Testis (tissue), 2 donors: ENCODE measurements at regions not wholly inside any gene's neighbourhood (a gene's known extent, or its start where the extent isn't known, plus 50 kb on each side); places are given as distances from the start of the nearest gene placed in this dataset.

ENCODE experiments used
- CTCF ChIP-seq, 3 experiments: fragments of 450-650 bp in 2 of 3; fragments of 200-600 bp in 1 of 3; sonication (generic) in 1 of 3; IDR thresholded peaks; one replicate each; pipeline ENCODE4 v1.5.1; 2016 to 2019; ENCODE audit warnings: antibody characterized with exemption in 3 of 3, mild to moderate bottlenecking in 2 of 3, moderate library complexity in 1 of 3
- POLR2A ChIP-seq: fragments of 450-650 bp; IDR thresholded peaks from one replicate; pipeline ENCODE4 v1.6.1; 2017; ENCODE audit warnings: antibody characterized with exemption, mild to moderate bottlenecking, moderate library complexity

GRCh38 chr16:79973320-79973719 lies 372.8 kb upstream of the MAF start:
- TF ChIP-seq CTCF (IDR thresholded peaks at IDR 0.05) (no peak), POLR2A (no peak)
